GM12891 (cell line): ENCODE measurements at regions not wholly inside any gene's neighbourhood (a gene's known extent, or its start where the extent isn't known, plus 50 kb on each side); places are given as distances from the start of the nearest gene placed in this dataset.

ENCODE experiments used
- DNase-seq: peaks from one replicate; pipeline ENCODE4 v3.0.0; 2011; ENCODE audit warnings: low spot score; ENCODE audit not compliant: insufficient read length
- FAIRE-seq: peaks from 2 replicates; lab custom pipeline; 2011; peaks lifted over from hg19 to GRCh38; lab: Jason Lieb, UNC
- PAX5 ChIP-seq: IDR thresholded peaks from 2 replicates; pipeline ENCODE4 v1.6.1; 2011; ENCODE audit warnings: low read length, moderate library complexity, mild to moderate bottlenecking; ENCODE audit not compliant: insufficient read depth, severe bottlenecking
- POLR2A ChIP-seq: IDR thresholded peaks from 2 replicates; pipeline ENCODE4 v1.6.1; 2011; ENCODE audit warnings: low read depth, low read length, control low read depth
- POLR2AphosphoS5 ChIP-seq: IDR thresholded peaks from 2 replicates; pipeline ENCODE4 v1.6.1; 2011; ENCODE audit warnings: low read depth, low read length, control low read depth
- POU2F2 ChIP-seq: IDR thresholded peaks from 2 replicates; pipeline ENCODE4 v1.6.1; 2011; ENCODE audit warnings: low read depth, mild to moderate bottlenecking, control low read depth, low read length, moderate library complexity
- SPI1 ChIP-seq: IDR thresholded peaks from 2 replicates; pipeline ENCODE4 v1.6.1; 2011; ENCODE audit warnings: low read depth, low read length, control low read depth
- TAF1 ChIP-seq: IDR thresholded peaks from 2 replicates; pipeline ENCODE4 v1.6.1; 2011; ENCODE audit warnings: low read depth, low read length, control low read depth

GRCh38 chr7:17038160-17038782 lies 156.5 kb upstream of the AGR3 start:
- no peak for TF ChIP-seq SPI1
- FAIRE-seq (no peak), DNase-seq (no peak)

- DNase-seq (no peak), FAIRE-seq (no peak)
- TF ChIP-seq POLR2AphosphoS5: no peak
- no peak for TF ChIP-seq SPI1
- no peak for TF ChIP-seq TAF1
- no peak for TF ChIP-seq PAX5
- TF ChIP-seq POLR2A: no peak
- TF ChIP-seq POU2F2: no peak
Measured at GRCh38 chr7:17038783-17039170, 157.0 kb upstream of the AGR3 start.

GRCh38 chr7:17039372-17039771 lies 157.6 kb upstream of the AGR3 start:
- no peak for FAIRE-seq
- TF ChIP-seq SPI1 (no peak), POLR2A (no peak), POLR2AphosphoS5 (no peak)
- no peak for DNase-seq

GRCh38 chr7:17040716-17041115 lies 158.9 kb upstream of the AGR3 start:
- TF ChIP-seq POLR2AphosphoS5 (no peak), POU2F2 (no peak), POLR2A (no peak), TAF1 (no peak), SPI1 (no peak), PAX5 (no peak)
- DNase-seq (no peak), FAIRE-seq (no peak)

GRCh38 chr7:17041324-17041723 lies 159.5 kb upstream of the AGR3 start:
- 0 out of 2 replicates have a peak, but pooled peaks have one; percentile 6 for TF ChIP-seq SPI1
- TF ChIP-seq POLR2A: no peak
- FAIRE-seq (no peak), DNase-seq (no peak)

- DNase-seq (no peak), FAIRE-seq (peak; percentile 33)
- TF ChIP-seq SPI1 (no peak), TAF1 (no peak), POLR2A (no peak), POU2F2 (no peak), PAX5 (no peak), POLR2AphosphoS5 (no peak)
Measured at GRCh38 chr7:17042211-17042610, 160.4 kb upstream of the AGR3 start.

GRCh38 chr7:17043012-17043877 lies 161.5 kb upstream of the AGR3 start:
- DNase-seq: no peak
- no peak for FAIRE-seq
- TF ChIP-seq POLR2AphosphoS5: no peak
- TF ChIP-seq TAF1: no peak
- TF ChIP-seq SPI1: no peak
- TF ChIP-seq POLR2A: no peak
- no peak for TF ChIP-seq POU2F2
- no peak for TF ChIP-seq PAX5

GRCh38 chr7:17044396-17044795 lies 162.6 kb upstream of the AGR3 start:
- FAIRE-seq: no peak

GRCh38 chr7:17044861-17045260 lies 163.1 kb upstream of the AGR3 start:
- no peak for DNase-seq
- FAIRE-seq: no peak
- TF ChIP-seq SPI1 (no peak), POLR2A (no peak), POLR2AphosphoS5 (no peak), TAF1 (no peak), POU2F2 (no peak), PAX5 (no peak)

More at GRCh38 chr7:17044396-17044795, 162.6 kb upstream of the AGR3 start:
- TF ChIP-seq PAX5 (no peak), POLR2AphosphoS5 (no peak), POU2F2 (no peak), SPI1 (no peak), POLR2A (no peak), TAF1 (no peak)
- no peak for DNase-seq

- FAIRE-seq: no peak
- TF ChIP-seq POLR2AphosphoS5: no peak
- TF ChIP-seq PAX5: no peak
- TF ChIP-seq TAF1: no peak
- TF ChIP-seq POLR2A: no peak
- TF ChIP-seq POU2F2: no peak
- no peak for TF ChIP-seq SPI1
- DNase-seq: no peak
Measured at GRCh38 chr7:17046259-17046658, 164.5 kb upstream of the AGR3 start.
